ENCODE measurements at regions not wholly inside any gene's neighbourhood (a gene's known extent, or its start where the extent isn't known, plus 50 kb on each side); places are given as distances from the start of the nearest gene placed in this dataset.
"Not testable (repeated sequence)": the region's sequence is repeated elsewhere in the genome, so short reads cannot be mapped to it uniquely, and the experiment has no call there.

- not testable (repeated sequence) for TF ChIP-seq CTCF, POLR2A, EP300 (IDR thresholded peaks at IDR 0.05)
Observed at GRCh38 chr1:83427566-83427965, 571.4 kb downstream of the TTLL7 start.

Data from stomach (tissue), 4 donors.